H1 (cell line): ENCODE measurements at regions not wholly inside any gene's neighbourhood (a gene's known extent, or its start where the extent isn't known, plus 50 kb on each side); places are given as distances from the start of the nearest gene placed in this dataset.

ENCODE experiments used
- CTCF ChIA-PET: fragments of 300-600 bp; sonication (Branson Sonifier 250); formaldehyde crosslinking; loops from one replicate; lab custom pipeline; 2021; ENCODE audit not compliant: partially characterized antibody; lab: Charles Lee
- POLR2A ChIA-PET: fragments of 300-600 bp; sonication (Branson Sonifier 250); formaldehyde crosslinking; loops from one replicate; lab custom pipeline; 2021; ENCODE audit warnings: inconsistent platforms; ENCODE audit not compliant: partially characterized antibody; lab: Charles Lee
- DNase-seq, 2 experiments: peaks; one replicate each; pipeline versions ENCODE4 v3.0.0 to v3.0.0-alpha.2; 2010 to 2022; ENCODE audit warnings: low spot score in 2 of 2, low read depth in 1 of 2, mixed read lengths in 1 of 2
- FAIRE-seq: peaks from 2 replicates; lab custom pipeline; 2011; peaks lifted over from hg19 to GRCh38; lab: Jason Lieb, UNC
- H2AFZ ChIP-seq: 2 replicates; pipeline ENCODE4 v1.8.1; 2012; ENCODE audit warnings: low read length, inconsistent platforms
- H2AK5ac ChIP-seq: 2 replicates; pipeline ENCODE4 v1.6.1; 2013; ENCODE audit warnings: low read depth, low read length
- H2BK120ac ChIP-seq: replicated peaks from 2 replicates; pipeline ENCODE3; 2013; ENCODE audit warnings: low read depth, low read length, inconsistent platforms
- H2BK12ac ChIP-seq: 2 replicates; pipeline ENCODE4 v1.6.1; 2013; ENCODE audit warnings: low read depth, low read length
- H2BK15ac ChIP-seq: 2 replicates; pipeline ENCODE4 v1.6.1; 2013; ENCODE audit warnings: low read length
- H2BK20ac ChIP-seq: 2 replicates; pipeline ENCODE4 v1.6.1; 2013; ENCODE audit warnings: low read length
- H2BK5ac ChIP-seq: 2 replicates; pipeline ENCODE4 v1.6.1; 2013; ENCODE audit warnings: low read depth, low read length
- H3K14ac ChIP-seq: 2 replicates; pipeline ENCODE4 v1.6.1; 2013; ENCODE audit warnings: inconsistent platforms; ENCODE audit not compliant: insufficient read length
- H3K18ac ChIP-seq: 2 replicates; pipeline ENCODE4 v1.6.1; 2013; ENCODE audit warnings: low read length; ENCODE audit errors: extremely low read depth
- H3K23ac ChIP-seq: 2 replicates; pipeline ENCODE4 v1.6.1; 2013; ENCODE audit warnings: inconsistent platforms; ENCODE audit not compliant: insufficient read length
- H3K23me2 ChIP-seq: 2 replicates; pipeline ENCODE4 v1.6.1; 2013; ENCODE audit warnings: low read depth, low read length
- H3K27ac ChIP-seq: 2 replicates; pipeline ENCODE4 v1.6.1; 2011; ENCODE audit warnings: low read depth, low read length, inconsistent platforms
- H3K27me3 ChIP-seq, 4 experiments: replicated peaks in 1 of 4; 1 replicate in 1 of 4; 2 replicates in 3 of 4; pipeline versions ENCODE4 v1.6.1 to v1.8.1; 2011 to 2013; ENCODE audit warnings: low read length in 3 of 4, mild to moderate bottlenecking in 3 of 4, inconsistent platforms in 2 of 4, mixed read lengths in 2 of 4, moderate library complexity in 1 of 4; ENCODE audit not compliant: control insufficient read depth in 3 of 4, insufficient read depth in 3 of 4; ENCODE audit errors: extremely low read depth in 1 of 4
- H3K36me3 ChIP-seq, 4 experiments: 2 replicates each; pipeline versions ENCODE4 v1.6.1 to v1.8.1; 2011 to 2013; ENCODE audit warnings: mild to moderate bottlenecking in 4 of 4, low read length in 3 of 4, moderate library complexity in 2 of 4, control low read depth in 1 of 4, inconsistent platforms in 1 of 4; ENCODE audit not compliant: insufficient read depth in 4 of 4, control insufficient read depth in 2 of 4
- H3K4ac ChIP-seq: replicated peaks from 2 replicates; pipeline ENCODE3; 2013; ENCODE audit warnings: low read length, low read depth, mixed read lengths, inconsistent platforms; ENCODE audit not compliant: insufficient read length
- H3K4me1 ChIP-seq, 4 experiments: replicated peaks in 1 of 4; 1 replicate in 1 of 4; 2 replicates in 3 of 4; pipeline versions ENCODE4 v1.6.1 to v1.8.1; 2011 to 2013; ENCODE audit warnings: low read length in 3 of 4, inconsistent platforms in 2 of 4, mixed read lengths in 1 of 4; ENCODE audit not compliant: insufficient read depth in 4 of 4, control insufficient read depth in 3 of 4
- H3K4me2 ChIP-seq, 2 experiments: 2 replicates each; pipeline versions ENCODE4 v1.6.1 to v1.8.1; 2011 to 2013; ENCODE audit warnings: low read depth in 2 of 2, low read length in 2 of 2, control low read depth in 1 of 2, inconsistent platforms in 1 of 2, mild to moderate bottlenecking in 1 of 2; ENCODE audit not compliant: insufficient read depth in 1 of 2
- H3K4me3 ChIP-seq, 4 experiments: fragments of 200-600, 300-600 bp in 1 of 4; sonication (generic), shearing (Covaris generic), sonication (Bioruptor Twin) in 1 of 4; 2 replicates each; pipeline versions ENCODE4 v1.5.1 to v1.8.1; 2011 to 2016; ENCODE audit warnings: low read length in 4 of 4, low read depth in 3 of 4, control low read depth in 2 of 4, inconsistent platforms in 2 of 4, mild to moderate bottlenecking in 2 of 4, mixed read lengths in 1 of 4, moderate library complexity in 1 of 4; ENCODE audit not compliant: insufficient read depth in 2 of 4; ENCODE audit errors: extremely low read depth in 1 of 4
- H3K56ac ChIP-seq: replicated peaks from 2 replicates; pipeline ENCODE3; 2013; ENCODE audit warnings: low read depth, mild to moderate bottlenecking, mixed read lengths, low read length, inconsistent platforms; ENCODE audit not compliant: insufficient read length
- H3K79me1 ChIP-seq: 2 replicates; pipeline ENCODE4 v1.6.1; 2013; ENCODE audit warnings: low read depth, low read length, control low read depth
- H3K79me2 ChIP-seq, 2 experiments: 2 replicates each; pipeline versions ENCODE4 v1.6.1 to v1.8.1; 2012 to 2013; ENCODE audit warnings: low read length in 2 of 2, mild to moderate bottlenecking in 2 of 2, inconsistent platforms in 1 of 2; ENCODE audit not compliant: insufficient read depth in 2 of 2, control insufficient read depth in 1 of 2
- H3K9ac ChIP-seq, 4 experiments: replicated peaks in 1 of 4; 1 replicate in 1 of 4; 2 replicates in 3 of 4; pipeline versions ENCODE4 v1.6.1 to v1.8.1; 2011 to 2013; ENCODE audit warnings: low read depth in 3 of 4, low read length in 3 of 4, control low read depth in 2 of 4, mild to moderate bottlenecking in 2 of 4, moderate library complexity in 2 of 4, inconsistent platforms in 1 of 4; ENCODE audit errors: extremely low read depth in 1 of 4
- H3K9me3 ChIP-seq, 2 experiments: 2 replicates each; pipeline versions ENCODE4 v1.6.1 to v1.8.1; 2012 to 2013; ENCODE audit warnings: mild to moderate bottlenecking in 2 of 2, moderate library complexity in 2 of 2, control low read depth in 1 of 2, inconsistent platforms in 1 of 2, low read depth in 1 of 2, low read length in 1 of 2, mixed read lengths in 1 of 2; ENCODE audit not compliant: insufficient read depth in 2 of 2
- H4K20me1 ChIP-seq, 2 experiments: replicated peaks in 1 of 2; 2 replicates each; pipeline versions ENCODE3 to v1.8.1; 2011 to 2013; ENCODE audit warnings: inconsistent platforms in 2 of 2, low read length in 2 of 2, mild to moderate bottlenecking in 1 of 2; ENCODE audit not compliant: insufficient read depth in 2 of 2, control insufficient read depth in 1 of 2
- H4K5ac ChIP-seq: 2 replicates; pipeline ENCODE4 v1.6.1; 2013; ENCODE audit warnings: low read length, low read depth, mixed read lengths, inconsistent platforms; ENCODE audit not compliant: insufficient read length
- H4K8ac ChIP-seq: 2 replicates; pipeline ENCODE4 v1.8.0; 2013; ENCODE audit warnings: mild to moderate bottlenecking, moderate library complexity, low read length, inconsistent platforms; ENCODE audit not compliant: insufficient read depth; ENCODE audit errors: extremely low read depth
- H4K91ac ChIP-seq: replicated peaks from 2 replicates; pipeline ENCODE3; 2013; ENCODE audit warnings: low read length, mixed read lengths, inconsistent platforms; ENCODE audit not compliant: insufficient read length
- BCL11A ChIP-seq, 2 experiments: IDR thresholded peaks; one replicate each; pipeline ENCODE4 v1.6.1; 2011; ENCODE audit warnings: low read depth in 2 of 2, low read length in 2 of 2, mild to moderate bottlenecking in 2 of 2
- BRCA1 ChIP-seq: IDR thresholded peaks from 2 replicates; pipeline ENCODE4 v1.6.1; 2012; ENCODE audit warnings: low read depth, low read length, improper control_type of control experiment
- TAF1 ChIP-seq: IDR thresholded peaks from 2 replicates; pipeline ENCODE4 v1.6.1; 2011; ENCODE audit warnings: mild to moderate bottlenecking, low read depth, low read length
- ZNF274 ChIP-seq: IDR thresholded peaks from 2 replicates; pipeline ENCODE4 v1.7.0; 2012; ENCODE audit warnings: low read length, borderline replicate concordance; ENCODE audit errors: extremely low read depth
- WGBS, 2 experiments: shearing (Covaris generic) in 1 of 2; methylation state at CpG; one replicate each; pipeline versions ENCODE4 v1.1.6 to v1.1.7; 2013 to 2015; ENCODE audit warnings: low lambda C conversion rate in 2 of 2, mixed read lengths in 2 of 2, inconsistent platforms in 1 of 2, low coverage in 1 of 2, missing lambda C conversion rate in 1 of 2; ENCODE audit not compliant: insufficient replicate concordance in 2 of 2, insufficient coverage in 1 of 2, insufficient read length in 1 of 2; ENCODE audit errors: extremely low coverage in 1 of 2, missing lambda C conversion rate in 1 of 2; 5-methylcytosine and 5-hydroxymethylcytosine counted together

GRCh38 chr9:34773955-34774354, 64.0 kb upstream of the CCL21 start:
- no peak overlapping the region for H3K56ac ChIP-seq
- no peak overlapping the region for H2BK120ac ChIP-seq
- POLR2A ChIA-PET = no interaction called here

More at GRCh38 chr9:34773955-34774354, 64.0 kb upstream of the CCL21 start:
- Histone ChIP-seq H3K9me3 (no peaks in the 10 kb centered on the region), H4K91ac (no peak overlapping the region), H4K20me1 (no peaks in the 10 kb centered on the region), H2BK12ac (no peak overlapping the region), H3K79me2 (no peaks in the 10 kb centered on the region), H4K5ac (no peak overlapping the region), H3K23ac (no peak overlapping the region), H2BK15ac (no peak overlapping the region), H3K4ac (no peak overlapping the region), H3K79me1 (no peaks in the 10 kb centered on the region), H2BK20ac (no peak overlapping the region), H3K4me1 (no peaks in the 10 kb centered on the region), H3K4me2 (no peak overlapping the region), H2BK5ac (no peak overlapping the region), H3K27ac (no peak overlapping the region), H3K18ac (no peak overlapping the region), H3K27me3 (no peaks in the 10 kb centered on the region; a peak in 1 of 7 replicates), H2AFZ (no peak overlapping the region), H3K36me3 (no peaks in the 10 kb centered on the region), H4K8ac (no peak overlapping the region)
- 100% methylated on average over 1 of the region's 1 CpG; no CpG with 5 or more reads in 1 of the 2 experiments for WGBS, 2 experiments
- CTCF ChIA-PET = interaction anchor here (0.6 to 1.3 kb wide), 3 partner anchors 13 to 214 kb away, joined by 3 to 7 read pairs (median 6); no protein-coding TSS in a partner anchor
- DNase-seq = no peak
- TF ChIP-seq TAF1 = no peak
- TF ChIP-seq BRCA1 = no peak
- TF ChIP-seq ZNF274 = no peak
- no peak for TF ChIP-seq BCL11A (IDR thresholded peaks at IDR 0.05; ENCODE audit: low read depth in 2 of 2, low read length in 2 of 2)
- TF ChIP-seq, all 59 proteins: peak for 0
- FAIRE-seq = no peak
- no peaks in the 10 kb centered on the region; the same call in 1 of the 2 replicates for H3K23me2 ChIP-seq
- no peak overlapping the region for H3K14ac ChIP-seq
- H3K4me3 ChIP-seq = no peak overlapping the region
- H3K9ac ChIP-seq = no peak overlapping the region
- no peak overlapping the region for H2AK5ac ChIP-seq
